Hypothalamus (tissue), 51 donors: ENCODE measurements at regions not wholly inside any gene's neighbourhood (a gene's known extent, or its start where the extent isn't known, plus 50 kb on each side); places are given as distances from the start of the nearest gene placed in this dataset.
A peak's percentile ranks its signal among the peaks of the same experiment; 100 is the strongest.
"Not testable (repeated sequence)": the region's sequence is repeated elsewhere in the genome, so short reads cannot be mapped to it uniquely, and the experiment has no call there.

Source experiments
- DNase-seq, 51 donors: peaks; one replicate each; lab custom pipeline; 2025; lab: John Stamatoyannopoulos, UW

DNA sequence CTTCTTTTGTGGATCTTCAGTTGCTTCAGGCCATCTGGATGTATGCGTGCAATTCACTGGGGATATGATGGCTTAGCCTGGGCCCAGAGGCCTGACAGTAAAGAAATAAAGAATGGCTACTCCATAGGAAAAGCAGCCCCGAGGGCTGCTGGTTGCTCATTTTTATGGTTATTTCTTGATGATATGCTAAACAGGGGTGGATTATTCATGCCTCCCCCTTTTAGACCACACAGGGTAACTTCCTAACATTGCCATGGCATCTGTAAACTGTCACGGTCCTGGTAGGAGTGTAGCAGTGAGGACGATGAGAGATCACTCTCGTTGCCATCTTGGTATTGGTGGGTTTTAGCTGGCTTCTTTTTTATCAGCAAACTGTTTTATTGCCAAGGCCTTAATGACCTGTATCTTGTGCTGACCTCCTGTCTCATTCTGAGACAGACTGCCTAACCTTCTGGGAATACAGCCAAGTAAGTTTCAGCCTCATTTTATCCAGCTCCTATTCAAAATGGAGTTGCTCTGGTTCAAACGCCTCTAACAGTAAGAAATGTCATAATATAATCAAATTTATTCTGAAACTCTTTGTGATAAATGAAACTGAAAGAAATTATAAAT, 60.5 kb downstream of the DSEL start:
- DNase-seq: no peak

DNA sequence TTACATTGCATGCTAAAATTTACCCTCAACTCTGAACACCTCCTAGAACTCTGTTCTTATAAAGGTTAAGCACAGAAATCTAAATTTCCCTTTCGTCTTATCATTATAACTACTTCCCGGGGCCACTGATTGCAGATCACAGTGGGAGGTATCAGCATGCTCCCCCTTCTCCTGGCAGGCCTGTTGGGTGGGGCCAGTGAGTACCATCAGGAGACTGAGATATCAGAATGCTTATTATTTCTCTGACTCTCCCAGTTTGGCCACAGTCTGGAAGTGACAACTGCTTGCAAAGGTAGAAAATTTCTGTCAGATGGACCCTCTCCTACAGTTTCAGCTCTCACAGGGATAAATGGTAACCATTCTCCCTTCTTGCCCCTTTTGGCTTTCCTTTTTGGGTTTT, 62.6 kb downstream of the DSEL start:
- no peak for DNase-seq

DNA sequence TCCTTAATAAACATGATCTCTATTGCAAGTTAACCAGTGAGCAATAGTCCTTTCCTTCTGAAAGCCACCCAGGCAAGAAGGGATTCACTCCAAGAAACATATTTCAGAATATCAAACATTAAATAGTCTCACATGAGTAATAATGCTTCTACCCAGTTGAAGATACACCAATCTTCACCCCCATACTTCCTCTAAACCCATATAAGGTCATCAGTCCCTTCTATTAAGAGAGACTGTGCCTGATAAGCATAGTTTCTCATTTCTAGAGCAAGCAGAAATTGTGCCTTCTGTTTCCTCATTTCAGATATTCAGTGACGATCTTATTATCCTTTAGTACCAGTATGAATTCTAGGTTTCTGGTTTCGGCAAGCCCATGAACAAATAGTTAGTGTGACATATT, 64.6 kb downstream of the DSEL start:
- no peak for DNase-seq

DNA sequence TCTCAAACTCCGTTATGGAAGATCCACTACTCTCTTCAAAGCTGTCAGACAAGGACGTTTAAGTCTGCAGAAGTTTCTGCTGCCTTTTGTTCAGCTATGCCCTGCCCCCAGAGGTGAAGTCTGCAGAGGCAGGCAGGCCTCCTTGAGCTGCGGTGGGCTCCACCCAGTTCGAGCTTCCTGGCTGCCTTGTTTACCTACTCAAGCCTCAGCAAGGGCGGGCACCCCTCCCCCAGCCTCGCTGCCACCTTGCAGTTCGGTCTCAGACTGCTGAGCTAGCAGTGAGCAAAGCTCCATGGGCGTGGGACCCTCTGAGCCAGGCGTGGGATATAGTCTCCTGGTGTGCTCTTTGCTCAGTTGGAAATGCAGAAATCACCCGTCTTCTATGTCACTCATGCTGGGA, 65.4 kb downstream of the DSEL start:
- not testable (repeated sequence) for DNase-seq

DNA sequence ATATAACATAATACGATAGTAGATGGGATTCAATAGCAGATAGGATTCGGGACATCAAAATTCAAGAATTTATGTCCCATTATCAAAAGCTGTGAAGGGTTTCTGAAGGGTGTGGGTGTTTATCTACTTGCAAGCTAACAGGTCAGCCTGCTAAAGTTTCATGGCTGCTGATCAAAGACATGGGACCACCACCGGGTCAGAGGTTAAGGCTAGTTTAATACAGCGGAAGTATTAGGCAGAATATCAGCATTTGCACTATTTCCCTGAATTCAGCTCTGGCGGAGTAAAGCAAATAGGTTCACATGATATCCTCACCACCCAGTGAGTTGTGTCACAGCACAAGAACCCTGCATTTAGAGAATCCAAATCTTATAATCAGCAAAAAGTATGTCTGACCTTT, 82.5 kb downstream of the DSEL start:
- no peak for DNase-seq

DNA sequence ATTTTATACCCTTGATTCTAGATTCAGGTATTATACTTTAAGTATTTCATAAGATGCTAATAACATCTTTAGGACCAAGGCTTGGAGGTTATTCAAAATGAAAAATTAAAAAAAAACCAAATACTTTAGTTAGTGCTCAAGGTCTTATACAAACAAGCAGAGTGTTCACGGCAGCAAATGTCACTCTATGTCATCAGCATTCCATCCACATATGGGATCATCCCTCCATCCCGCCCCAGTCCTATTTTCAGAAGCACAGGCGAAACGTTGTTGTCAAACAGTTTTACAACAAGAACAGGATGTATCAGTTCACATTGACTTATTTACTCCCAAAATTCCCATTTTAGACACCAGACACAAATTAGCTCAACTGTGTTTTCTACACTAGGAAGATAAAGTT, 83.7 kb downstream of the DSEL start:
- DNase-seq: no peak

DNA sequence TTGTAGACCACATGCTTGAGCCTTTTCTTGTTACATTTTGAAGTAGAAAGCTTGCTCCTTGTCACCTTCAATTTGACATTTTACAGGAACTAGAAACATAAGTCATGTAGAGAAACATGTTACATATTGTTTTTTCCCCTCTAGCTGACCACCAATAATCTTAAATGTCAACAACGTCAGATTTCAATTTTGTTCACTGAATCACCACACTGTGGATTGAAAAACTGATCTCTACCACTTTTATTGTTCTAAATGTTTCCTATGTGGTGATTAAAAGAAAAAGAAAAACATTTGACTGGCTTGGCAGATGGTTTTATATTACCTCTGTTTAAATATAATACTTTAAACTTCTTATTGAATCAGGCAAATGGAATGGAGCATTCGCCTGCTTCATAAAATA, 87.7 kb downstream of the DSEL start:
- DNase-seq: no peak

DNA sequence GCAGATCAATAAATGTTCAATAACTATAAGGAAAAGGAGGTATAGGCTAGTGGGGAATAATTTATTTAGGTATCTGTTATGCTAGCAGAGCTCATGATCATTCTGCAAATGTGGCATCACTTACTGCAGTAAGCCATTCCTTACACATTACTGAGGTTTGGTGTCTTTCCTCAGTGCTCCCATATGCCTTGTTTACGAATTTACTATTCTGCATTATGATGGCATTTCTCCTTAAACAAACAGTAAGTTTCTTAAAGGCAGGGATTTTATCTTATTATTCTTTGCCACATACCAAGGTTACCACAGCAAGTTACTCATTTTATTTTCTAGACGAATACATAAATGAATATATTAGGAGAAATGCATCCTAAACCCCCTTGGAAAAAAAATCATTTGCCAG, 88.4 kb downstream of the DSEL start:
- no peak for DNase-seq

DNA sequence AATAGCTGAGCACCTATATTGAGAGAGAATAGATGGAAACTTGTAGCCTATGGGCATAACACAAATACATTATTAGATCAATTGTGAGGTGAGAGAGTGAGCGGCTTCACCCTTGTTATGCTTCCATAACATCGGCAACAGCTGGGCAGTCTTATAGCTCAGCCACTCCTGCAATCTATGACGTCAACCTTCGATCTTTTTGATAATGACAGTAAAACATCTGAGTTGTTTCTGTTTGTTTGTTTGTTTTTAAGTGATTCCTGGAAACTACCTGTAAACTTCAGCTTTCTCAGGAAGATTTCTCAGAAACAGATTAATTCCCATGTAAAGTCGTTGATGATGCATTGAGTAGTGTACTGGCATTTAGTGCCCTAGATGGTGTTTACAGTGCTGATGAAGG, 90.0 kb downstream of the DSEL start:
- DNase-seq: no peak

DNA sequence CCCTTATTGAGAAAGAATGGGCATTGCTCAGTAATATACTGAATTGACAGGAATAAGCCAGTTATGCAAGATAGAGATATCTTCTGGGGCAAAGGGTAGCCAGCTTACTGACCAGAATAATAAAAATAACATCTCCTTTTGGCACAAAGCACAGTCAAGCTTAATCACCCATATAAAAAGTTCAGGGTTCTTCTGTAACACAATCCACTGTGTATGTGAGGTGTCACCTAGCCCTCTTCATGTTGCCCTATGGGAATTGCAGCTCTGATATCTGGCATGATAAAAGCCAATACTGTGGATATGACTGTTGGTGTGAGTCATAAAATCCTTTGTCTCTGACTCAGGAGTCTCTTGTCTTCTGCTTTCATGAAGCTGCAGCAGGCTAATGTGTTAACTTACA, 90.8 kb downstream of the DSEL start:
- DNase-seq: no peak

DNA sequence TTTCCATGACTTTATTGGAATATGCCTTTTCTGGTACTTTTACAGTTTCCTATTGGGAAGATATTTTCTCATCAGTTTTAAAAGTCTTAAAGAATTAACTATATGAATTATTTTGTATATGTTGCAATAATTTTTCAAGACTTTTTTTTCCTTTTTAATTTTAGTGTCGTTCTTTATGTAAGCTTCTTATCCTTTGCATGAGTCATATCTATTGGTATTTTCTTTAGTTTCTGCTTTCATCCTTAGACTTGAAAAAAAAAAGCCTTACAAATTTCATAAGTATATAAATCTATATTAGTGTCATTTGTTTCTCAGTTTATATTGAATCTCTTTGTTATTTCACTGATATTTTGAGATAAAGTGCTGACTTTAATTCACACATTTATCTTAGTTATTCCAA, 94.9 kb downstream of the DSEL start:
- DNase-seq: no peak

DNA sequence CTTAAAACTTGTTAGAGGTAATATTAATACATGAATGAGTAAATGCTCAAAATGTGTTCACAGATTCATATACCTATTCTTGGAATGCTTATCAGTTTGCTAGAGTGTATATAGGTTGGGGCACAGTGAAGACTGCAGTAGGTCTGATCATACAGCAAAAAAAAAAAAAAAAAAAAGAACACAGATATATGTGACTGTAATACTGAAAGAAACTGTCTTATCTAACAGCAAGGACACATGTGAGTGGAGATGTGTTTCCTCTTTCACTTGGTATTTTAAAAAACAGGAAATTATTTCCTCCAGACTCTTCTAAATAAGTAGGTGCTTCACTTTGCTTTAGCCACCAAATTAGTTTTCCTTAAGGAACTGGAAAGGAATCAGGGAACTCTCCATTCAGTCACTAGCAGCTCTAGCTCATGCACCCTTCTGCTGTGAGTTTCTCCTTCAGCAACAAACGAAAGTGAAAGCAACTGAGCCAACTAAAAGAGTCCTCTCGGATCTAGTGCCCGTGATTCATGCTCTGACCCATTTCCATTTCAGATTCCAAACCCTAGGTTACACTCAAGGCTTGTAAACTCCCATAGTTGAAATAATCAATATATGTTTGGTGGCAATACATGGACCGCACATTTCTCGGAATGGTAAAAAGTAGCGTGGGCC, 98.5 kb downstream of the DSEL start:
- peak in 2 of 51 donors; percentile 0 to 1 for DNase-seq

DNA sequence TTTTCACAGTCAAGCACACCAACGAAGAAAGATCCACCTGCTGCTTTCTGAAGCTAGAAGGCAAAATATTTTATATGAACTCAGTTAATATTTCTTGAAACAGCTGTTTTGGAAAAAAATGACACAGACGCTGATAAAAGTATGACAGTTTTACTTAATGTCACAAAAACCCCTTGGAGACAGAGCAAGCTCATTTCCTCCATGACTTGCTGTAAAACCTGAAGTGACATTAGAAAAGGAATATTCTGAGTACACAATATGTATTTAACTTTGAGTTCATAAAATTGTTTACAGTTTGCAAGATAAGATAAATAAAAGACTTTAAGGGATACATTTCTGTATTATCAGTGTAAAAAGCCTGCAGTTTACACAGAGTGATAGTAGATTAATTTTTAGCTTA, 105.4 kb downstream of the DSEL start:
- no peak for DNase-seq

DNA sequence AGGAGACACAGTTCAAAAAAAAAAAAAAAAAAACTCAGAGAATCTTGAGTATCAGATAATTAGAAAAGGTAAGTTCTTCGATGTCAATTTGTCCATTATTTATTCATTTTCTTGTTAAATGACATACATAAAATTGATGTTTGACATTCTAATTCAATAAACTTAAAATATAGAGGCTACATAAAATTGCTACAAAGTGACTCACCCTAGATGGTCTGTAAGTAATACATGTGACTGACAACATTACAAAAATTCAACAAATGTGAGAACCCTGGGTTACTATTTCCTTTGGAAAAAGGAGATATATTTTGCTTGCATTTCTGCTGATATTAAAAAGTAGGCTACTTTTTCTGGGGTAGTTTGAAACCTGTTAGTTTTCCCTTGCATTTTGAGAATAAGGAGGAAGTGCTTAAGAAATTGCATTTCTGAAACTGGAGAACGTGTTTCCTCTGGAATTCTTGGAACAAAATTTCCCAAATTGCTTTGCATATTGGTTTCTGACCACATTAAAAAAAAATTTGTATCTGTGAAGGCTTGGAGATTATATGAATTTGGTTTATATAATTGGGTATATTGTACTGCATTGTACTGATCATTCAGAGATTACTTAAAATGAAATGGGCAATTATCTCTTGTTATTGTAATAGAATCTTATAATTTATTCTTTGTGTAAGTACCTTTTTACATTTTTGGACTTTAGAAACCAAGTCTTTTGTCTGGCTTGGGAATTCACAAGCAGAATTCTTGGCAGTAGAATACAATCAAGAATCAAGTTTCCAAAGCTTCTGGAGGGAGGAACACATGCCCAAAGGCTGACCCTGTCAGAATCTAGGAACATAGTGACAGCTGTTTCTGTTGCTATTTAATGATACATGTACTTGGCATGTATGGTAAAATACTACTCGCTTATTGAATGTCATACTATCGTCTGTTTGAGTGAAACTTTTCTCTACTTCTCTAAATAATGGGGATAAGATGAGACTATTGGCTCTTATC, 106.1 kb downstream of the DSEL start:
- no peak for DNase-seq

DNA sequence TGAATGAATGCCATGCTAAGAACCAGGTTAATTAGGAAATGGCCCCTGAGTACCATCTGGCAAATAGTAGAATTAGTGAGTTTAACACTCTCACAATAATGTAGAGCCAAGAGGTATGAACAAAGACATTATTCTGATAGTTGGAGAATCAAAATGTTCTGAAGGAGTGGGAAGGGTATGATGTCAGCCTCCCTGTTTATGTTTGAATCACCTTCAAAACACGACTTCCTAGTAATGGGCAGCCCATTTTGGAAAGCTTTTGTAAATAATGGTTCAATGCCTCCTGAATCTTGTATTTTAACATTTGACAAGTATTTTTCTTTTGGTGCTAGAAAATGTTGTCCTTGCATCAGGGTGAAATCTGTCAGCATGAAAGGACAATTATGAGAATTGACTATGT, 108.3 kb downstream of the DSEL start:
- DNase-seq: no peak

DNA sequence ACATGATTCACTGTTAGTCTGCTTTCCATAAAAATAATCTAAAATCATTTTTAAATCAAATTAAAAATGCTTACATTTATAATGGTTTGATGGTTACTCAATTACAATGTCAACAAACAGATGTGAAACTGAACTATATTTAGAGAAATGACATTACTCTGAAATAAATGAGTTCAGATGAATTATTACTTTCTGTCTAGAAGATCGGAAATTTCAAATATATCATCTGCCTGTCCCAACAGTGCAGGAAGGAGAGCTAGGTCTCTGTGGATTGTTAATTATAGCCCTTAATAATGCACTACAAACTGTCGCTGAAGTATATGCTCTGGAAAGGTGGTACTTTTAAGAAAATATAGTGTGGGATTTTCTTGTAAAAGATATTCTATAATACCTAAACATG, 109.8 kb downstream of the DSEL start:
- no peak for DNase-seq

DNA sequence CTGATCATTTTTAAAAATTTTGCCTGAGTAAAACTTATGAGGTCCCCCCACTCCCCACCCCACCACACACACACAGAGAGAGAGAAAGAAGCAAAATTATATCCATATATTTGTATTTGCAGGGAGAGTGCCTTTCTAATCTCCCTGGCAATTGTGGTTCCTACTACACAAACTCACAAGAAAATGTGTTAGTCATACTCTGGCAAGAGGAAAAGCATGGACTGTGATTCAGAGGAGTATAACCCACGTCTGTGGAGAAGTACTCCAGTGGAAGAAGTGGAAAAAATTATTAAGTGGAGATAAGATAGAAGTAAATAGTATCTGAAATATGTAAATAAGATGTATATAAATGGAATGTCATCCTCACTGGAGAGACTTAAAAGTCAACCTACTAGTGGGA, 114.0 kb downstream of the DSEL start:
- DNase-seq: no peak

DNA sequence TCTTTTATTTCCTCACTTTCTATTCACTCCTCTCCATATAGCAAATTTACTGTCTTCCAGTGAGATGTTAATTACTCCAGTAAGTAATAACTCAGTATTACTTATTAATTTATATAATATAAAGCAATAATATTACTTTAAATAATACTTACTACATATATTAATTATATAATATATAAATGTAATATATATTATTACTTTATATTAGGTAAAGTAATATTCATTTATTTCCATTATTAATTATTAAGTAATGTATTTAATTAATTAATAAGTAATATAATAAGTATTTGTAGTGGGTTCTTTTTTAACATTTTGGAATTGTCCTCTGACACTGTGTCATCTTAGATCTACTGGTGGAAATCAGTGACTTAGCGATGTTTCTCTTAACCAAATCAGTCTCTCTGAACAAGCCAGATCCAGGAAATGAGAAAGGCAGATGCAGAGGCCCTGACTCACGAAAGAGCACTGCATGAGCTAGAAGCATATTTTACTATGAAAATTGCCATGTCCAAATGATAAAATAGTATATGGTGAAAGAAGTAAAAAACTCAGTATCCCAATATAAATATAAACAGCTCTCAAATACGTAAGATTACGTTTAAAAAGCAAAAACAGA, 115.9 kb downstream of the DSEL start:
- DNase-seq: no peak

DNA sequence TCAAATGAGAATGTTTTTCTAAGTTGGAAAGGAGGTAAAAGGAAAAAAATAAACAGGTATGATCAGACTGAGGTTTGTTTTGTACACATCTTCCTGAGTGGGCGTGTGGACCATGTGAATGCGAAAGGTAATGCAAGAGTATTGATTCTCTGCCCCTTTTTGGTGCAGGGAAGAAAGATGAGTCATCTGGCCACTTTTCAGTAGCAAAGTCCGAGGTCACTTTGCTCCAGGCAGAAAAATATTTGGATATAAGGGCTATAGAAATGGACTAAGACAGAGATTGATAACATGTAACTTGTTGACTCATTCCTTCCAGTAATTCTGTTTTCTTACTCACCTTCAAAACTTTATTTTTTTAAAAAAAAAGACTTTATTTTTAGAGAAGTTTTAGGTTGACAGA, 130.5 kb downstream of the DSEL start:
- no peak for DNase-seq

DNA sequence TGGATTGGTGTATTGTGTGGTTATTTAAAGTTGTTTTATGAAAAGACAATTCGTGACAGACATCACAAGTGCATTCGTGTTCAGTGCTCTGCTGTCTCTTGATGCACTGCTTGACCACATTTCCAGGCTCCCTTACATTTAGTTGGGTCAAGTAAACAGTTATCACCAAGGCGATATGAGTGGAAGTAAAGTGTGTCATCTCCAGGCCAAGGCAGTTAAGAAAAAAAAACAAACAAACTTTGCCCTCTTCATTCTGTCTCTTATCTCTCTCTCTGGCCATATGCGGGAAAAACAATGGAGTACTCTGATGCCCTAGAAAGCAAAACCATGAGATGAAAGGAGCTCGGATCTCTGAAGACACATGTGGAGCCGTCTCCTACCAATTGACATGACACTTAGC, 131.1 kb downstream of the DSEL start:
- DNase-seq: no peak

DNA sequence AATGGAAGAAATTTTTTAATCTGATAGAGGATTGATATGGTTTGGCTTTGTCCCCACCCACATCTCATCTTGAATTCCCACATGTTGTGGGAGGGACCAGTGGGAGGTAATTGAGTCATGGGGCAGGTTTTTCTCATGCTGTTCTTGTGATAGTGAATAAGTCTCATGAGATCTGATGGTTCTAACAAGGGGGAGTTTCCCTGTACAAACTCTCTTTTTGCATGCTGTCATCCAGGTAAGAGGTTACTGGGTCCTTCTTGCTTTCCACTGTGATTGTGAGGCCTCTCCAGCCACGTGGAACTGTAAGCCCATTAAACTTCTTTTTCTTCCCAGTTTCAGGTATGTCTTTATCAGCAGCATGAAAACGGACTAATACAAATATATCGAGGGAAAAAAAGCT, 132.5 kb downstream of the DSEL start:
- DNase-seq: not testable (repeated sequence)
